ENCODE measurements at regions not wholly inside any gene's neighbourhood (a gene's known extent, or its start where the extent isn't known, plus 50 kb on each side); places are given as distances from the start of the nearest gene placed in this dataset.

- DNase-seq (ENCODE audit: low read depth): no peak
- no peak for TF ChIP-seq CTCF (conservative IDR thresholded peaks at IDR 0.05; ENCODE audit: low read depth, low read length)
- no peak overlapping the region for H3K4me3 ChIP-seq (ENCODE audit: low read depth, low read length)
Observed at GRCh38 chr14:89630101-89630829, 213.2 kb upstream of the FOXN3 start.

- no peak for DNase-seq (ENCODE audit: low read depth)
- no peak for TF ChIP-seq CTCF (conservative IDR thresholded peaks at IDR 0.05; ENCODE audit: low read depth, low read length)
- no peak overlapping the region for H3K4me3 ChIP-seq (ENCODE audit: low read depth, low read length)
Observed at GRCh38 chr14:89629383-89629782, 212.3 kb upstream of the FOXN3 start.

GRCh38 chr14:89628521-89628920, 211.5 kb upstream of the FOXN3 start:
- no peak for DNase-seq (ENCODE audit: low read depth)
- no peak overlapping the region for H3K4me3 ChIP-seq (ENCODE audit: low read depth, low read length)
- no peak for TF ChIP-seq CTCF (conservative IDR thresholded peaks at IDR 0.05; ENCODE audit: low read depth, low read length)

GRCh38 chr14:89626233-89626806, 209.3 kb upstream of the FOXN3 start:
- H3K4me3 ChIP-seq (ENCODE audit: low read depth, low read length): no peak overlapping the region
- DNase-seq (ENCODE audit: low read depth): no peak
- TF ChIP-seq CTCF (conservative IDR thresholded peaks at IDR 0.05; ENCODE audit: low read depth, low read length): no peak

GRCh38 chr14:89625731-89626232, 208.7 kb upstream of the FOXN3 start:
- DNase-seq (ENCODE audit: low read depth): no peak
- no peak overlapping the region for H3K4me3 ChIP-seq (ENCODE audit: low read depth, low read length)
- no peak for TF ChIP-seq CTCF (conservative IDR thresholded peaks at IDR 0.05; ENCODE audit: low read depth, low read length)

GRCh38 chr14:89625244-89625713, 208.2 kb upstream of the FOXN3 start:
- no peak overlapping the region for H3K4me3 ChIP-seq (ENCODE audit: low read depth, low read length)
- TF ChIP-seq CTCF (conservative IDR thresholded peaks at IDR 0.05; ENCODE audit: low read depth, low read length): no peak
- no peak for DNase-seq (ENCODE audit: low read depth)
